ENCODE measurements at regions not wholly inside any gene's neighbourhood (a gene's known extent, or its start where the extent isn't known, plus 50 kb on each side); places are given as distances from the start of the nearest gene placed in this dataset.
"Not testable (repeated sequence)": the region's sequence is repeated elsewhere in the genome, so short reads cannot be mapped to it uniquely, and the experiment has no call there.

GRCh38 chr17:63039899-63040602 lies 74.0 kb downstream of the TANC2 start:
- peaks cover 13% of the 10 kb centered on the region for H3K4me1 ChIP-seq (ENCODE audit: low read depth)
- peak in 1 of 2 donors; percentile 30 for DNase-seq (ENCODE audit: low read depth in 1 of 2, low spot score in 1 of 2)
- H3K36me3 ChIP-seq: no peaks in the 10 kb centered on the region
- H3K4me3 ChIP-seq: no peak overlapping the region
- TF ChIP-seq CTCF (IDR thresholded peaks at IDR 0.05; ENCODE audit: low read depth, low read length): no peak
- no peak overlapping the region for H3K27ac ChIP-seq
- no peaks in the 10 kb centered on the region for H3K27me3 ChIP-seq
- no peaks in the 10 kb centered on the region for H3K9me3 ChIP-seq (ENCODE audit: low read depth)

GRCh38 chr17:63040816-63041215 lies 74.8 kb downstream of the TANC2 start:
- H3K27me3 ChIP-seq: no peaks in the 10 kb centered on the region
- H3K4me3 ChIP-seq: no peak overlapping the region
- TF ChIP-seq CTCF (IDR thresholded peaks at IDR 0.05; ENCODE audit: low read depth, low read length): no peak
- no peak for DNase-seq (ENCODE audit: low read depth in 1 of 2, low spot score in 1 of 2)
- no peaks in the 10 kb centered on the region for H3K9me3 ChIP-seq (ENCODE audit: low read depth)
- H3K27ac ChIP-seq: no peak overlapping the region
- H3K36me3 ChIP-seq: no peaks in the 10 kb centered on the region
- peaks cover 13% of the 10 kb centered on the region for H3K4me1 ChIP-seq (ENCODE audit: low read depth)

- Histone ChIP-seq H3K27me3 (no peaks in the 10 kb centered on the region), H3K27ac (no peak overlapping the region), H3K36me3 (no peaks in the 10 kb centered on the region), H3K4me1 (ENCODE audit: low read depth) (peaks cover 13% of the 10 kb centered on the region), H3K9me3 (ENCODE audit: low read depth) (no peaks in the 10 kb centered on the region), H3K4me3 (no peak overlapping the region)
- no peak for DNase-seq (ENCODE audit: low read depth in 1 of 2, low spot score in 1 of 2)
- TF ChIP-seq CTCF (IDR thresholded peaks at IDR 0.05; ENCODE audit: low read depth, low read length): no peak
Measured at GRCh38 chr17:63041251-63041650, 75.2 kb downstream of the TANC2 start.

GRCh38 chr17:63041722-63042121 lies 75.7 kb downstream of the TANC2 start:
- H3K36me3 ChIP-seq: no peaks in the 10 kb centered on the region
- H3K27ac ChIP-seq: no peak overlapping the region
- TF ChIP-seq CTCF (IDR thresholded peaks at IDR 0.05; ENCODE audit: low read depth, low read length): no peak
- H3K4me1 ChIP-seq (ENCODE audit: low read depth): peaks cover 13% of the 10 kb centered on the region
- H3K9me3 ChIP-seq (ENCODE audit: low read depth): no peaks in the 10 kb centered on the region
- no peak overlapping the region for H3K4me3 ChIP-seq
- DNase-seq (ENCODE audit: low read depth in 1 of 2, low spot score in 1 of 2): no peak
- no peaks in the 10 kb centered on the region for H3K27me3 ChIP-seq

- H3K36me3 ChIP-seq: no peaks in the 10 kb centered on the region
- no peak for DNase-seq (ENCODE audit: low read depth in 1 of 2, low spot score in 1 of 2)
- no peaks in the 10 kb centered on the region for H3K27me3 ChIP-seq
- no peak overlapping the region for H3K27ac ChIP-seq
- H3K9me3 ChIP-seq (ENCODE audit: low read depth): no peaks in the 10 kb centered on the region
- no peak for TF ChIP-seq CTCF (IDR thresholded peaks at IDR 0.05; ENCODE audit: low read depth, low read length)
- H3K4me1 ChIP-seq (ENCODE audit: low read depth): peaks cover 13% of the 10 kb centered on the region
- no peak overlapping the region for H3K4me3 ChIP-seq
Measured at GRCh38 chr17:63042256-63042812, 76.3 kb downstream of the TANC2 start.

- not testable (repeated sequence) for H3K4me1 ChIP-seq (ENCODE audit: low read depth); DNase-seq (ENCODE audit: low read depth in 1 of 2, low spot score in 1 of 2); H3K27ac ChIP-seq; H3K4me3 ChIP-seq; H3K36me3 ChIP-seq; H3K9me3 ChIP-seq (ENCODE audit: low read depth); H3K27me3 ChIP-seq
Measured at GRCh38 chr17:63057560-63057959, 91.5 kb downstream of the TANC2 start.
